HG02938 (cell line): ENCODE measurements at regions not wholly inside any gene's neighbourhood (a gene's known extent, or its start where the extent isn't known, plus 50 kb on each side); places are given as distances from the start of the nearest gene placed in this dataset.
"Not testable (repeated sequence)": the region's sequence is repeated elsewhere in the genome, so short reads cannot be mapped to it uniquely, and the experiment has no call there.

Experiments
- ATAC-seq: cut with Tn5 transposase; IDR thresholded peaks from one replicate; pipeline ENCODE4 v1.9.1; 2021; ENCODE audit warnings: mild to moderate bottlenecking, moderate library complexity; ENCODE audit not compliant: unreplicated experiment

DNA sequence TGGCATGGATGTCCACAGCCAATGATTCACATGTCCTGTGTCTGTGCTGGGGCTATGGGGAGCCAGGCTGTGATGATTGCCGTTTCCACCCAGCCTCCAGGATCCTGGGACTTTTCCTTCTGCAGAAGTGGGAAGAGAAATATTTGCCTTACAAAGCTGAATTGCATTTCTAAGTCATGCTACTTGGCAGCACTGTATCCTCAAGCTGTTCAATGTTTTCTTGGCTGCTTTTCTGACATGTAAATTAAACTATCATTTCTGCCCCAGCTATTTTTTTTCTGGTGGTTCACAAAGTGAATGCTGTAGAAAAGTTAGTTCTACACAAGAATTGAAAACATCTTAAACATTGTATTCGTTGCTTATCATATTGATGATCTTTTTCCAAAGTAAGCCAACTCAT lies 51.9 kb upstream of the TCERG1L start:
- no peak for ATAC-seq

DNA sequence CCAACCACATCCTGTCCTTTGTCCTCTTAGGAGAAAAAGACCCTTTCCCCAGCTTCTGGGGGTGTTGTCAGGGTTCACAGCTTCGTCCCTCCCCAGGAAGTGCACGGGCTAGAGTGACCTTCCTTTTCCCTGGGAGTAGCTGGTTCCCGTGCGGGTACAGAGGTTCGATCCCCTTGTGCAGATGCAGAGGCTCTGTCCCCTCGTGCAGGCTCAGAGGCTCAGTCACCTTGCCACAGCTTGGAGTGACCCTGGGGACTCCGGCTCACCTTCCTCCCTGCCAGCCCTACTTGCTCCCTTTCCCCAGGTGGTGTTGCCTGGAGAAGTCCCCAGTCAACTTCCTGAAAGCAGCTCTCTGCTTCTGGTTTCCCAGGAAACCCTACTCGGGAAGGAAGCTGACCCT lies 60.0 kb upstream of the TCERG1L start:
- no peak for ATAC-seq

DNA sequence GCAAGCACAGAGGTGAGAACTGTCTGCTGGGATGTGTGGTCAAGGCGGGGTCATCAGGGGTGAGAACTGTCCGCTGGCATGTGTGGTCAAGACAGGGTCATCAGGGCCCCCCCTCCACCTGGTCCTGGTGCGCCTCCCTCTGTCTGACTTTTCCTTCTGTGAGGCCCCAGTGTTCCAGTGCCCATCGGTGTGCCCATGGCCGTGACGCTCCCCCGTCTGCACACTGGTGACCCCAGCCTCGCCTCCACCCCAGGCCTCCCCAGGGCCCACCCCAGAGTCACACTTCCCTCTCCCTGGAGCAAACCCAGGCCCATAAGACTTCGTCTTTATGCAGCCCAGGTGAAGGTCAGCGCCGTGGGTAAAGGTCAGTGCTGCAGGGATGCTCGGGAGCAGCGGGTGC lies 70.1 kb upstream of the TCERG1L start:
- no peak for ATAC-seq

DNA sequence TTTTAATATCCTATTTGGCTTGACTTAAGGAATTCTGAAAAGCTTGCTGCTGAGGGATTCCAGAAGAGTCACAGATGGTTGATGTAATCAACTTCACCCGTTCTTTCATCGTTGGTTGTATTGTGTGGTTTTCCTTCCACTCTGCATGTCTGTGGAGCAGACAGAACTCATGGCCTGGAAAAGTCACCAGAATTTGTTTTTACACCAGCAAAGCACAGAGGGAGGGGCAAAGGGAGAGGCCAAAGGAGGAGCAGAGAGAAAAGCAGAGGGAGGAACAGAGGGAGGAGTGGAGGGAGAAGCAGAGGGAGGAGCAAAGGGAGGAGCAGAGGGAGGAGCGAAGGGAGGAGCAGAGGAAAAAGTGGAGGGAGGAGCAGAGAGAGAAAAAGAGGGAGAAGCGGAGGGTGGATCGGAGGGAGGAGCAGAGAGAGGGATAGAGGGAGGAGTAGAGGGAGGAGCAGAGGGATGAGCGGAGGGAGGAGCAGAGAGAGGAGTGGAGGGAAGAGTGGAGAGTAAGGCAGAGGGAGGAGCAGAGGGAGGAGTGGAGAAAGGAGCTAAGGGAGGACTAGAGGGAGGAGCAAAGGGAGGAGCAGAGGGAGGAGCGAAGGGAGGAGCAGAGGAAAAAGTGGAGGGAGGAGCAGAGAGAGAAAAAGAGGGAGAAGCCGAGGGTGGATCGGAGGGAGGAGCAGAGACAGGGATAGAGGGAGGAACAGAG lies 73.8 kb upstream of the TCERG1L start:
- ATAC-seq, result not testable (repeated sequence)

DNA sequence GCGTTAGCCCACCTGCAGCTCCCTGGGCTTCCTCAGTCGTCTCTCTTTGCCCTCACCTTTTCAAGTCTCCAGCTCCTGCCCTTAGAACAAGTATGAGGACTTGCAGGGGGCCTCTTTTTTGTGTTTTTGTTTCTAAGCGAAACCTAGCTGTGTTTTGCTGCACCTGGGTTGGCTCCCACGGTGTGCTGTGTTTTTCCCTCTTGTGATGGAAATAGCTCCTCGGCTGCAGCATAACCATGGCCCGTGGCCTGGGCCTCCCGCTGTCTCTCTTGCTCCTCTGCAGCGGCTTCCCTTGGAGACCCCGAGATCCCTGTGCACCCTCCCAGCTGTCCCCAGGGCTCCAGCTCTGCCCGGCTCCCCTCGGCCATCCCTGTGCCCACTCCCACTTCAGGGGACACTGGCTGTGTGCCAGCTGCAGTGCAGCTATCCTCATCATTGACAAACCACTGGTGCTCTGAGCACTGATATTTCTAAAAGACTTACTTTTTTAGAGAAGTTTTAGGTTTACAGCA lies 75.6 kb upstream of the TCERG1L start:
- ATAC-seq, result no peak

DNA sequence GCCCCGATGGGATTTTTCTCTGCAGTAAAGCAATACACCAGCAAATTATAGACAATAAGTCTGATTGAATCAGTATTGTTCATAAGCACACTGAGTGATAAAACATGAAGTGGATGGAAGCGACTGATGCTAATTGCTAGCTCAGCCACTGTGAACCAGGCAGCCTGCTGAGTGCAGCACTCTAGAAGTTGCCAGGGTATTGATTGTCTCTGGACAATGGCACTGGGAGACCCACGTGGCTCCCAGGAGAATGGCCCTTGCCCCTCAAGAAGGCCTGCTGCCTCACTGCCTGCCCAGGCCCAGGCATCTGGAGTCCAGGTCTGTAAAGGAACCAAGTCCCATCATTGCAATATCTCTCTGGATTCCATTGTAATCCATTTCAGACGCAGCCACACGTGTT lies 80.4 kb upstream of the TCERG1L start:
- ATAC-seq, result no peak

DNA sequence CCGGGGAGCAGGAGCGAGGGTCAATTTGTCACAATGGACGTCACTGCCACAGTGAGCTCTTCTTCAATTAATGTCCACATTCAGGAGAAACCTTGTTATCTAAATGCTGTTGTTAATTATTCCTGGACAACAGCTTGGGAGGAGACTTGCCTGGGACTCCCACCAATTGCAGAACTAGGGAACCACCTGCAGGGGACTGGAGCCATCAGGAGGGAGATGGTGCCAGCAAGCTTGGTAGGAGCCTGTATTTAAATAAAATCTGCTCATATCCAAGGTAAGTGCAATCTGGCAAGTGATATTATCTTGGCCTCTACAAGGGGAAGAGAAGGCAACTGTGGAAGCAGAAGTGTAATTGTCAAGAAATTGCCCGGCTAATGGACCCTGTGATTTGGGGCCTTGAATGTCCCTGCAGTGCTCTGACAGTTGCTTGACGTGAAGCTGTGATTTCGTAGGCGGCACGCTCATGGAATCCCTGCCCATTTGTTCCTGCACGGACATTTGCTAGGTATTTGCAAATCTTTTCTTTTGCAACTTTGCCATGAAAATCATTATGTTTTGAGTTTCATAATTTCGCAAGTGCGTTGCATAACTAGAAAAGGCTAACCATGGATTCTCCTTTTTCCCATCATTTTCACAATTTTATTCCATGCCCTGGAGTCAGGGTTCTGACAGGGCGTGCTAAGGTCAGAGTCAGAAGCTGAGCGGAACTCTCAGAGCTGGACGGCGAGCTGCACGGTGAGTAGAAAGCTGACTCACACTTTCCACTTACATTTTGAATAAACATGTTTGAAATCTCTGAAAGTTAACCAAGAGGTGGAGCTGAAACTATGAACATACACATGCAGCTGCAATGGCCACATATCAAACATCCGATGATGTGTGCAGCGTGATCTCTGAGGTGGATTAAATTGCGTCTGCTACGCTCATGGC lies 84.9 kb upstream of the TCERG1L start:
- ATAC-seq, result no peak

DNA sequence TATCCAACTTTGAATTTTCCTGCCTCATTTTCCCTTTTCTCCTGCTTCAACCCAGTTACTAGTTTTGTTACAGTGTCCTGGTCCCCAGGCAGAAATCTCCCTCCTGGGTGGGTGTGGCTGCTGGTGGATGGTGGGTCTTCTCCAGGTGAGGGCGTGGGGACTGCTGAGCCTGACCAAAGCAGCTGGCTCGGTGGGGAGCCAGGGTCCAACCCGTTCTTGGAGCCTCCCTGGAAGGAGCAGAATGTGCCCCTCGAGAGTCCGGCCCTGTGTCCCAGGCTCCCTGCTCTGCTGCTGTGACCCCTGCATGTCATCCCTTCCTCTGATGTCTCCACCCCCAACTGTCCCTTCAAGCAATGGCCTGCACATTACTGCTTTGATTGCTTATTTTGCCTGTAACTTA lies 86.6 kb upstream of the TCERG1L start:
- ATAC-seq, result no peak

DNA sequence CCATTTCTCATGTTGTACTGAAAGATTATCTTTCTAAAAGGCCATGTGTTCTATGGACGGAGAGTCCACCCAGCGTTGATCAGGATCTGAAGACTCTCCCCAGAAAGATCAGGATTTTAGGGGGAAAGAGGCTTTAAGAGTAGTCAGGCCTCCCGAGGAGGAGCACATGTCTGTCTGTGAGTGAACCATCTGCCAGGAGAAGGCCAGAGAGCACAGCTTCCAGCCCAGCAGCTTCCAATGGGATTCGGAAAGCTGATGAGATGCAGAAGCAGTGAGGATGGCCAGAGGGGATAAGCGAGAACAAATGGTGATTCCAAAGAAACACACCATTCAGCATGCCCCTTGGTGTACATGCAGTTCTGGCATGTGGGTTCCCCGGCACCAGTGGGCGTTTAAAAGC lies 88.5 kb upstream of the TCERG1L start:
- no peak for ATAC-seq

DNA sequence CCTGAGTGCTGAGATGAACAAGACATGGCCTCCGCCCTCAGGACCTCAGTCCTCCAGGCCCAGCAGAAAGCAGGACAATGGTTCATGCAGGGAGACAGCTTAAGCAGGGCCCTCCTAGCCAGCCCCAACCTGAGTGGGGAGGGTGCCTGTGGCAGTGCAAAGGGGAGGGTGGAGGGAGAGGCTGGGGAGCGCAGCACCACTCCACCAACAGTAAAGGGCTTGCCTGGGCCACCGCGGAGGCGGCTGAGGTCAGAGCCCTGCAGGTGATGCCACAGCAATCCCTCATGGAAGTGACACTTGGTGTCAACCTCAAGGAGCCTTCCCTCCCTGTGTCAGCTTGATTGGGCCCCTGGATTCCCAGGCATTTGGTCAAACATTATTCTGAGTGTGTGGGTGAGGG lies 89.0 kb upstream of the TCERG1L start:
- no peak for ATAC-seq

DNA sequence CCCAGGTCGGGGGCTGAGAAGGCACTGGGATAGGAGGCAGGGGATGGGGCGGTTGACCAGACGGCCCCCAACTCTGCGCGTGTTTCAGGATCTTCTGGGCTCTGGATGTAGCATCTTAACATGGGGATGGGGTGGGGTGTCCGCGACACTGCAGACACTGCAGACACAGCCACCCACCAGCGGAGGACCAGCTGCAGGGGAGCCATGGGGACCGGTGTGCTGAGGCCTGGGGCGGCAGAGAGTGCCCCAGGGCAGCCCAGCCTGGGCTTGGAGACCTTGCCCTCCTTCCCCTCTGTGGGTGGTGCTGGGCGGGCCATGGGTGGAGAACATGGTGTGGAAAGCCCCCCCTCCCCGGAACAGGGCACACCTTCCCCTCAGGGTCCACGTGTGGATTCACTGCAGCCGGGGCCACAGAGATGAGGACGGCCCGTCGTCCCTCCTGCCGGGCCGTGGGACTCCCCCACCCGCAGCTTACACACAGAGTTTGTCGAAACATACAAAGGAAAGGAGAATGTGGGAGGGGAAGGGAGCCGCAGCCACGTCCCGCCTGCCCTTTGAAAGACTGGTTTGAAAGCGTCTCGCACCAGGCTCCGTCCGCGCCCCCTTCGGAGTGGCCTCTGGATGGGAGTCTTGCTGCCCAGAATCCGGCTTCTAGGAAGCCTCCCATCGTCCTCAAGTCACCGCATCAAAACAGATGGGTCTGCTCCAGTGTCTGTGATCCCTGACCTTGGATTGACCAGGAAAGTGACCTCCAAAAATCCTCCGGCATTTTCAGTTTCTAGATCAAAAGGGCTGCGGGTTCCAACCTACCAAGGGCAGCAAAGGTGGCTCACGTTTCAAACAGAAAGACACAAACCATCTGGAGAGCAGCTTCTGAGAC lies 91.5 kb upstream of the TCERG1L start:
- no peak for ATAC-seq

DNA sequence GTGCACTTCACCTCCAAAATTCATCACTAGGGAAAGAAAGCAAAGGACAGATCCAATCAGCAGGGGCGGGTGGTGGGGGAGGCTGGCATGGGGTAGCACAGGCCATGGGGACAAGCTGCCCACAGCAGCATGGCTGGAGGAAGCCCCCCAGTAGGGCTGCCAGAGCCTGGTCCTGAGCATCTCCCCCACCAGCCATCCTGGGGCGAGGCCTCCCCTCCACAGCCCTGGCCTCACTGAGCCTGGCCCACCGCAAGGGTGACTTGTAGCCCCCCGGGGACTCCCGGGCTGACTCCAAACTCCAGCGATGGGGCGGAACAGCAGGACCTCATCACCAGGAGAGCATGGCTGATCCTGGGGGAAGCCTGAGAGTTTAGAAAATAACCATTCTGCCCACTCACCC lies 92.4 kb upstream of the TCERG1L start:
- ATAC-seq, result no peak

DNA sequence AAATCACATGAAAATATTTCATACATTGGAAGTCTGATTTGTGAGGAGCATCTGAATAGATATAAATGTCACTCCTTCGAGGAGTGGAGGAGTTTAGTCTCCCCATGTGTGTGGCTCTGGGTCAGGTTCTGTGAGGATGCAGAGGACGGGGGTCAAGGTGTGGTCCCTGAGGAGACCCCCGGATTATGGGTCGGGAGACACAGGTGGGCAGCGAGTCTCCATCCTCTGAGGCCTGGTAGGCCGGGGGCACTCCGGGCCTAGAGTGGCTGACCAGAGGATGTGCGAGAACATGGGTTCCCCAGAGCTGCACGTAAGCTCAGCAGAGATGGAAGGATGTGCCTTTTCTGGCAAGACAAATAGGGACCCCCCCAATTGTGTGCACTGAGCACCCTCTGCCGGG lies 93.4 kb upstream of the TCERG1L start:
- no peak for ATAC-seq

DNA sequence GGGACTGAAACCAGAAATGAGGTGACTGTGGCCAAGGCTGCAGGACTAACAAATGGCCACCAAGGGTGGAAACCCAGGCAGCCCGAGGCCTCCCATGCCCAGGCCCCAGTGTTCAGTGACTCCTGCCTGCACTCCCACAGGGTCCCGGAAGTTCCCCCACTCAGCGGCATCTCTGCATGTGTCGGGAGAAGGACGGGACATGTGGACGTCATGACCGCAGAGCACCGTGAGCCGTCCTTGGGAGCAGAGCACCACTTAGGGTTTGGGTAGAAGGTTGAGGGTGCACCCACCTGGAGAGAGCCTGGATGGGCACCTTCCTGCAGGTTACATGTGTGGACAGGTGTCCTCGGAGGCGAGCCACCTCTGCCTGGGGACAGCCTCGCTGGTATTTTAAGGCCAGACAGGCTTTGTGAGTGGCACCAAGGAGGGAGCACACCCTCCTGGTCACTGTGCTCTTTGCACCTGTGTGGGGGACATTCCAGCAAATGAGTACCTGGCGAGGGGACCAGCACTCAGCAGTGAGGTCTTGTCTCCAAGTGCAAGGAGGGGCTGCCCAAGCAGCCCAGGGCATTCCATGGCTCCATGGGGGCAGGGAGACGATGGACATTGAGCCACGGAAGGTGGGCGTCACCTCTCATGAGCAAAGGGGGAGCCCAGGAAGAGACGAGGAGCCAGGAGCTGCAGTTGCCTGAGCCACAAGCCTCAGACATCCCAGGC lies 95.3 kb upstream of the TCERG1L start:
- no peak for ATAC-seq

DNA sequence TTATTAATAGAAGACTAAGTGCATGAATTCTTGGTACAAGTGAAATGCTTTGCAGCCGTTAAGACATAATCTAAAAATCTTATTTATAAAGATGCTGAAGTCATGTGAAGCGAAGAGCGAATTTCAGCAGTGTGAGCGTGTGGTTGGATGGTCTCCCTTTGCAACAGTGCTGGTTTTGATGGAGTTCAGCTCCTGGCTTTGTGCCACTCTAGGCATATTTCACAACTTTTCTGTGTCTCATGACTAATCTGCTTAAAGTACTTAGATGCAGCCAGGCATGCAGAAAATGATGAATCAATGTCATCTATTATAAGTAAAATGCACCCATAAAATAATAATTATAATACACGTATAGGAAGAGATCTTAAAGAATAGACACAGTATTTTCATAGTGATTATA lies 107.2 kb upstream of the TCERG1L start:
- ATAC-seq, result no peak

DNA sequence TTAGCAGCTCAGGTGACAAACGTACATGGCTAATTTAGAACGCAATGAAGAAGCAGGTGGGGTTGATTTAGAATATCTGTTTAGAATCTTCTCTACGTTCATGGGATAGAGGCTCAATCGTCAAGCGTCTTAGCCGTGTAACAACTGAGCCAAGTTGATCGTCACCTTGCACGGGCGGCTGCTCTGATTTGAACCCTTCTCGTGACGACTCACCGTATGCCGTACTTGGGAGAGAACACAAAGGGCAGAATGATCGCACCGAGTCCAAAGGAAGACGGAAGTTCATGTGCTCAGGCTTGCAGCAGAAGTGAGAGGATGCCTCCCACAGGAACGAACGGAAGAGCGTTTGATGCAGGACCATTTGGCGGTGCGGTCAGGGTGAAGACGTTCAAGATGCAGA lies 108.3 kb upstream of the TCERG1L start:
- ATAC-seq, result no peak

DNA sequence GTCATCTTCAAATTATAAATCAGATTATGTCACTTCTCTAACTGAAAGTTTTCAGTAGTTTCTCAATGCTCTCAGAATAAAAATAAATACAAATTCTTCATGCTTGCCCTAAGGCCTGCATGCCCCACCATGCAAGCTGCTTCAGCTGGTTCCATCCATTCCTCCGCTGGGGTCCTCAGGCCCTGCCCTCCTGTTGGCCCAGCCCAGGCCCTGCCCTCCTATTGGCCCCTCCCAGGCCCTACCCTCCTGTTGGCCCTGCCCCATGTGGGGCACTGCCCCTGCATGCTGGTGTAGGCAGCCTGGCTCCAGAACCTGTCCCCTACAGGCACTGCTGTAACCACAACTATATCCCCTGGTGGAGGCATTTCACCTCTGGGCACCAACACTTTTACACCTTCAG lies 109.3 kb upstream of the TCERG1L start:
- no peak for ATAC-seq

DNA sequence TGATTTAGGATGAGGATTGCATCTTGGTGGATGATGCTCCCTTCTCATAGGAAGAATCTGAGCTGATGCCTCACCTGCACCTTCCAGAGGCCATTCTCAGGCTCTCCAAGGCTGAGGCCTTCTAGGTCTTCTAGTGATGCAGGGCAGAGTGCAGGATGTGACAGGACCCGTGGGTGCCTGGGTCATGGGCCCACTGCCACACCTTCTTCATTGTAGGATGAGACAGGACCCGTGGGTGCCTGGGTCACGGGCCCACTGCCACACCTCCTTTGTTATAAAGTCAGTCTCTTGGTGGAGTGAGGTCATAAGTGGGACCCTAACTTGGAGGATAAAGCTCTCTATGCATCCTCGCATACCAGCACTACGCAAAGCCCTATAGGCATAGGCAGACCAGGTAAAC lies 109.9 kb upstream of the TCERG1L start:
- ATAC-seq, result no peak

DNA sequence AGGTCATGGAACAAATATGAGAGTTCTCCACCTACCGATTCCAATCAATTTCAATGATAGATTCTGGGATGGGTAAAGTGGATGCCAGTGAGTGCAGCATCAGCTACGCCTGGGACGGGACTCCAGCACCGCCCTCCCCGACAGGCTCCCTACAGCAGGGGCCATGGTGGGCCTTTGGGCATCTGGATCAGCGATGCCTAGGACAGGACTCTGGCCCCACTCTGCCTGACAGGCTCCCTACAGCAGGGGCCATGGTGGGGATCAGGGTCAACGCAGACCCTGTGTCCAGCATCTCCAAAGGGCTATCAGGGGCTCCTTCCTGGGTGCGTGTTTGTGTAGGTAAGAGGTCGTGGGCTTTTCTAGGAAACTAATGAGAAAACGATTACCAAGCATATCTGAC lies 111.2 kb upstream of the TCERG1L start:
- ATAC-seq, result no peak

DNA sequence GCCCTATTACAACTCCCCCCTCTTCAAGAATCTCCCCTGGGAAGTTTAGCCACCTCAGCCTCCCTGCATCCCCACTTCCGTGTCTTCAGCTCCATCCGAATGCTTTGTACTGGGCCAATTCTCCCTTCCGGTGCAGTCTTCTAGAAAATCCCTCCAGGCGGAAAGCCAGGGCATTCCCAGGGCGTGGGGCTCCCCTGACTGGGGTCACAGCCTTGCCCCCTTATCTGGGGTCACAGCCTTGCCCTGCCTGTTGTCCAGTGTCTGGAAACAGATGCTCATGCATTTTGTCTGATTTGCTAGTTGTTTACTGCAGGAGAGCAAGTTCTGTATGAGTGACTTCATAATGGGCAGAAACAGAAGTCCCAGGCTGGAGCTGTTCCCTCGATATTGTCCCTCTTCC lies 112.5 kb upstream of the TCERG1L start:
- no peak for ATAC-seq
